SKM-1 (cell line): ENCODE measurements at regions not wholly inside any gene's neighbourhood (a gene's known extent, or its start where the extent isn't known, plus 50 kb on each side); places are given as distances from the start of the nearest gene placed in this dataset.

Experiments used
- DNase-seq: peaks from one replicate; lab custom pipeline; 2025; ENCODE audit not compliant: unreplicated experiment; lab: John Stamatoyannopoulos, UW

DNA sequence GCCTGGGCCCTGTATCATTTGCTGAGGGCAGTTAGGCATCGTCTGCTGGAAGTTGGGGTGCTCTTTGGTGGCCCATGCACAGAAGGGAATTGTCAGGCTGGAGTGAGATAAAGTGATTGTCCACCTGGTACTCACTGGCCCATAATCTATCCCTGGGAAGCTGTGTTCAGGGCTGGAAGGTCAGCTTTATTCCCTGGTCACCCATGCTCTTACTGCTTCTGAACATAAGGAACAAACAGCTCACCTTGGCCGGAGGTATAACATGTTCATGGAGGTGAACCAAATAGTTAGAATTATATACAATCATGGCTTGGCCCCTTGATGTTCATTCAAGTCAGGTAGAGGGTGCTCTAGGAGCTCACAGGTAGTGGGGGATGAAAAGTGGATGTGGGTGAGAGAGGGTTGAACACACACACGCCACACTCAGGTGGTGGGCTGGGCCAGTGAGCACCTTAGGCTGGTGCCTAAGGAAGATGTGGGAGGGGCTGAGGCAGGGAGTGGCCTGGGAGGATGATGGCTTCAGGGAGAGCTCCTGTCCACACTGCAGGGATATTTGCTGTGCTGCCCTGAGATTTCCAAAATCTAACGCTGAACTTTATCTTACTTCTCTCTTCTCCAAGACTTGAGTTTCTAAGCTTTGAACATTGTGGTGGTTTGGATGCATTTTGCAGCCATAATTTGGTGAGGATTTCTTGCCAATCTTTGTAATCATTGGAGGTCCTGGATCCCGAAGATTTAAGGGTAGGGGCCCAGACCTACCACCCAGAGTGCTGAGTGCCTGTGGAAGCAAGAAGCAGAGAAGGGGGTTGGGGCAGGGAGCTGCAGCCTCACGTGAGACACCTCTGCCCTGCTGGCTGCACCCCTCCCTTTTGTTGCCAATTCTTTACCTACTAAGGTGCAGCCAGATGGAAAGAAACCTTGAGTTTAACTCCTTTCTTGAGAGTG lies 420.6 kb downstream of the ZNF536 start:
- no peak for DNase-seq

DNA sequence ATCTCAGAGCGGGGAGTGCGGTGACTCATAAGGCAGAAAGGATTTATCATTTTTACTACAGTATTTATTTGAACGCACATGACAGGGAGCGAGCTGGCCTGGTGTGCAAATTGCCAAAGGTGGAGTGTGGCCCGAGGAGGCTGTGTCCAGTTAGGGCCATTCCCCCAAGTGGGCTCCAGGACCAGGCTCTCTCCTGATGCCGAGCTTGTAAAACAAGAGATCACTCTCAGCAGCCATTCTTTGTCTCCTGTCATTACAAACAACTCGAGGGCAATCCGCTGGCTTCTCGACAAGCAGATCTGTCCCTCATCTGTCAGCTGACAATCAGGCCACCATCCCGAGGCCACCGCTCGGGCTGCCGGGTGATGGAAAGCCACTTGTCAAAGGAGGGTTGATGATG lies 418.9 kb downstream of the ZNF536 start:
- no peak for DNase-seq

DNA sequence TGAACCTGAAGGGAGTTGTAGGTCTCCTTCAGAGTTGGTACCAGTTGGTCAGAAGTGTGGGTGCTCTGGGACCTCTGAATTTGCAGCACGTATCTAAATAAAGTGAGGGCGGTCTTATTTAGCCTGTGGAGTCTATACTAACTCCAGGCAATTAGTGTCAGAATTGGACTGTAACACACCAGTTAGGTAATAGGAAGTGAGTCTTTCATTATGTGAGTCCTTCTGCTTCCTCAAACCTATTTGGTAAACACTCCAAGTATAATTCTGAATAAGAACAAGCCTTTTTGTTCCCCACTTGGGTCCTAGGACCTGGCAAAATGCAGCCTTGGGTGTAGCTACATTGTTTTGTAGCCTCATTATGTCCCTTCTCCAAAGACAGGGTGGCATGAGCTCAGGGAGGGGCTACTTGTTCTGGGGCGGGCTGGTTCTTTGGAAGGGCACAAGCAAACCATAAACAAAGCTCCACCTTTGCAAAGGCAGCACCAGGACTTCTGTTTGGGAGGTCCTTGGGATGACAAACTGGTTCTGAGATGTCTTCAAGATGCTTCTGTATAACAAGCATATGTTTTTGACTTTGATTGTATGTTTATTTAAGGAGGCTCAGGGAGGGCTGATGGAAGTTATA lies 418.0 kb downstream of the ZNF536 start:
- DNase-seq = no peak

GRCh38 chr19:30788105-30788765 lies 416.1 kb downstream of the ZNF536 start:
- DNase-seq = no peak

DNA sequence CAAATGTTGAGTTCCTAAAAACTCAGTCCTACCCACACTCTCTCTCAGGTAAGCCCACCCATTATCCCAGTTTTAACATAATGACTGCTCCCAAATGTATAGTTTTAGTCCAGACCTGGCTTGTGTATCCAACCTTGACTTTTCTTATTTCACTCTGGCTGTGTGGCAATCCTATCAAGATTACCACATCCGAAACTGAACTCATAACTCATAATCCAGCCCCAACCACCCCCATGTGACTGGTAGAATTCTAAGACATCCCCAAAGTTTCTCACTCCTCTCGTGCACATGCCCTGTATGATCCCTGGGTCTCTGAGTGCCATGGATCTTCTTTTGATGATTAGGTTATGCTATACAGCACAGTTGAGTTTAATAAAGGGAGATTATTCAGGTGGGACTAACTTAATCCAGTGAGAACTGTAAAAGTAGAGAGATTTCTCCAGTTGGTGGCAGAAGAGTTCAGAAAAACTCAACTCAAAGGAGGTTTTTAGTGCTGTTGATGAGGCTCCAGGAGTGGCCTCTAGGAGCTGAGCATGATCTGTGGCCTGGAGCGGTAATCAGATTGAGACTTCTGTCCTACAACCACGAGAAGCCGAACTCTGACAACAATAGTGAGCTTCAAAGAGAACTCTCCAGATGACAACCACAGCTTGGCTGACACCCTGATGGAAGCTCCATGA lies 413.4 kb downstream of the ZNF536 start:
- no peak for DNase-seq

GRCh38 chr19:30784850-30785457 lies 412.8 kb downstream of the ZNF536 start:
- DNase-seq = peak; percentile 3

DNA sequence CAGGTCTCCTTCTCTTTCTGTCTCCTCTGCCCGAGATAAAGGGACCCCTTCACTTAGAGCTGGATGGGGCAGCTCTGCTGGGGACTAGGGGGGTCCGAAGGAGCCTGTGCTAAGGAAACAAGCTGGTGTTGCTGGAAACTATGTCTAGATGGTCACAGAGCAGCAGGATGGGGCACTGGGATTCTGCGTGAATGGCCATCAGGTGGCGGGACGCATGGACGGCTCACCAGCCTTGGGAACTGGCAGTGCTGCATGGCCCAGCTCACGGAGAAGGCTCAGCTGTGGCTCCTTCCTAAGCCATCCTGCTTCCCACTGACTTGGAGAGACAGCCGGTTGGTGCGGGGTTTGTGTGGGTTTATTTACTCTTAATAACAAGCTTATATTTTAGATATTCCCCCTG lies 411.8 kb downstream of the ZNF536 start:
- no peak for DNase-seq

DNA sequence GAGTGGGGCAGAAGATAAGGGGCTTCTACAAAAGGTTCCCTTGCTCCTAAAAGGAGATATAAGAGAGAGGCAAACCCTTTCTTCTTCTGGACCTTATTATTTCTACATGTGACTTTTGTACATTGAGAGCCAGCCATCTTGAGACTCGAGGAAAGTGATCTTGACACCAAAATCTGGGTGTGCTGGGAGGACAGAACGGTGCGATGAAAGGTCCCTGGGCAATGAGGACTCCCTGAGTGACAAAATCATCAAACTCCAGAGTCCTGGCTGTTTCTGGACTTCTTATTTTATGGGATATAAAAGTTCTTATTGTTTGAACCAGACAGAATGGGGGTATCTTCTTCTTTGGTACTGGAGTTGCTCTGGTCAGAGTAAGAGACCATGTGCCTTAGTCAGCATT lies 411.0 kb downstream of the ZNF536 start:
- DNase-seq = no peak

DNA sequence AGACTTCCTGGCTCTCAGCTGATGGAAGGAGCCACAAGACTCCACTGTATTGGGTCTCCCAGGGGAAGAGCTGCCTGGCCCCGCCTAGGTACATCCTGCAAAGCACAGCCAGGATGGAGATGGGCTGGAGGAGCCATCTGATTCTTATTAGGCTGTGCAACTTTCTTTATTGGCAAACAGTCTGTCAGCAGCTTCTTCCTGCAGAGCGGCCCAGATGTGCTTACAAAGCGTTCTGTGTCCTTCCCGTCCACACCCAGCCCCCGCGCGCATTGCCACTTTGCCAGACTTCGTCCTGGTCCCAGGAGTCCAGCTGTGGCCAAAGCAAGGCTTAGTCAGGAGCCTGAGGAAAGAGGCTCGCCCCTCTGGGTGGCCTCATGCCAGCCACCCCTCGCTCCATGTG lies 409.3 kb downstream of the ZNF536 start:
- DNase-seq = no peak

- no peak for DNase-seq
Observed at GRCh38 chr19:30781047-30781446, 408.9 kb downstream of the ZNF536 start.

GRCh38 chr19:30780456-30780855 lies 408.3 kb downstream of the ZNF536 start:
- DNase-seq = no peak

GRCh38 chr19:30780032-30780431 lies 407.8 kb downstream of the ZNF536 start:
- no peak for DNase-seq

DNA sequence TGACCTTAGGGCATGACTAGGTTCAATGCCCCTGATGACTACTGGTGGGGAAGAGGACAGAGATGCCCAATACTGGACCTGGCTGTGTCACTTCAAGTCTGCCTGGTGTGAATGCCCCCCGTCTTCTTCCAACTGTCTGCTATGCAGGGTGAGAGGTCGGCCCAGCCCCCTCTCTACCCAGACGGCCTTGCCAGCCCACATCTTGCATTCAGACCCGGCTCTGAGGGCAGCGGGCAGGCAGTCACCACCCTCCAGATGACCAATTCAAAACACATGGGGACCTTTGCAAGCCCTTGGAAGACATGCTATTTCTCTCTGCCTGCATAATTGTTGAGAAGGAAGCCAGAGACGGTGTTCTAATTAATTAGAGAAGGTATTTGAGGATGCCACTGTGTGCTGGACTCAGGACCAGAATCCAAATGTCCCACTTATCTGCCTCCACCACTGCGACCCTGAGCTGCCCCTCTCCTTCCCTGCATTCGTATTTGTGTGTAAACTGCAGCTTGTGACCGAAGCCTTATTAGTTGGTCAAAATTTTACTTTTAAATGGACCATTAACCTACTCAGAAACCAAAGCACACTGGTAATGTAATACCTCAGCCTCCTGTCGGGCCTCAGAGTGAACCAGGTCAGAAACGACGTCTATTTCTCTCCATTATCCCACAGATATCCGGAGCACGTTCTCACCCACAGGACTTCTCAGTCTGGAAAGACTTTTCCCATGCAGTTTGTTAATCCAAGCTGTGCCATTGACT lies 407.0 kb downstream of the ZNF536 start:
- no peak for DNase-seq

DNA sequence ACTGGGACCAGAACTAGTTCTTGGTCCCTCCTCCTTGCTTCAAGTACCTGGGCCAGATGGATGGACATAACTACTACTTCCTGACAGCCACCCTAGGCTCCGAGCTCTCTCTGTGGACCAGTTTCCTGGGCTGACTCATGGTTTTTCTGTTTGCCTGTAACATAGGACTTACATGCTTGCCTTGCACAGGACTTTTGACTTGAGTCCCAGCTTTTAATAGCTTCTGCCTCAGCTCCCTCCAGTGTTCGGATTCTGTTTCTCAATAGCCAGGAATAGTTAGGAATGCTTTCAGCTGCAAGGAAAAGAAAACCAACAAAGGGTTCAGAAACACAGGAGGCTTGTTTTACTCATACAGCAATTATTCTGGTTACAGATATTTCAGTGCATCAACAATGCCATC lies 405.9 kb downstream of the ZNF536 start:
- DNase-seq = no peak

DNA sequence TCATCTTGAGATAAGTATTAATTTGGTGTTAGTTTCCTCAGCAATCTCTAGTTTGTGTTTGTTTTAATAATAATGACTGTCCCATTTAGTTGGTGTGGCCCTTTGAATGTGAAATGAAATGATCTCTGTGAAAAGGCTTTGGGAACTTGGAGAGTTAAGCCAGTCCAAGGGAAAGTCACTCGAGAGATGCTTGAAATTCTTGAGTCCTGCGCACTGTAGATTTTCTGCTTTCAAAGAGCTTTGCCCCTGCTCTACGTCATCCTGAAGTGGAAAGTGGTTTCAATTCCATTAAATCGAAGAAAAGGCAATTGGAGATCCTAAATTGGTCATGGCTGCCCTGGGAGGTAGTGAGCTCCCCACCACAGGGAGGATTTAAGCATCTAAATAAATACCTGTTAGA lies 403.8 kb downstream of the ZNF536 start:
- no peak for DNase-seq

DNA sequence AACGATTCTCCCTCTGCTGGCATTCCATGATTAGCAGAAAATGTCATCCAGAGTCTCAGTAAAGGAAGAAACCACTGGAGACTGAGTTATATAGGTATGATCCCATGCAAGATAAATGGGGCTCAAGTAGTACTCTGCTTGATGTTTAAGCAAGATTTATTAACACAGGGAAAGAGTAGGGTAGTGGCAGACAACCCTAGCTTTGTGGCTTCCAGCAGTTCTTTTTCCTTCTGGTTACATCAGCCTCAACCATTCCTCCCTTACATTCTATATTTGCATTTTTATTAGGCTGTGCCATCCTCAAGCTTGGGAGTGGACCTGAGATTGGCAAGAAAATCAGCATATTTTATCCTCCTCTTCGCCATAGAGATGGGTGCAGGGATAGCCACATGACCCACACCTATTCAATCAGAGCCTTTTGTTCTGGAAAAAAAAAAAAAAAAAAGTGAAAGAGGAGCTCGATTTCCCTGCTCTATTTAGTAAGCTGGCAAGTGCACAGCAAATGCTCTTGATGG lies 402.1 kb downstream of the ZNF536 start:
- no peak for DNase-seq

DNA sequence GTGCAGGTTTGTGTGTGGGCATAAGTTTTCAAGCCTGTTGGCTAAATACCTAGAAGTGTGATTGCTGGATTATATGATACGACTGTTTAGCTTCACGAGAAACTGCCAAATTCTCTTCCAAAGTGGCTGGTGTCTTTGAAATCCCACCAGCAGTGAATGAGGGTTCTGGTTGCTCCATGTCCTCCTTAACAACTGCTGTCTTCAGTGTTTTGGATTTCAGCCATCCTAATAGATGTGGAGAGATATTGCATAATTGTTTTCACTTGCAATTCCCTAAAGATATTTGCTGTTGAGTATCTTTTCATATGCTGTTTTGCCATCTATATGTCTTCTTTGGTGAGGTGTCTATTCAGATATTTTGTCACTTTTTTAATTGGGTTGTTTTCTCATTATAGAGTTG lies 390.5 kb downstream of the ZNF536 start:
- DNase-seq = no peak

GRCh38 chr19:30760014-30760413 lies 387.8 kb downstream of the ZNF536 start:
- no peak for DNase-seq

- no peak for DNase-seq
Observed at GRCh38 chr19:30757837-30758617, 385.8 kb downstream of the ZNF536 start.
